ENCODE measurements at regions not wholly inside any gene's neighbourhood (a gene's known extent, or its start where the extent isn't known, plus 50 kb on each side); places are given as distances from the start of the nearest gene placed in this dataset.

GRCh38 chr1:98331243-98331642 lies 330.3 kb upstream of the SNX7 start:
- POLR2A ChIA-PET = no interaction called here
- no peak for DNase-seq (ENCODE audit: low read depth)
- CTCF ChIA-PET = no interaction called here
- no peaks in the 10 kb centered on the region for H3K36me3 ChIP-seq (ENCODE audit: control insufficient read depth, insufficient read depth, low read length)
- H3K27me3 ChIP-seq (ENCODE audit: control insufficient read depth, insufficient read depth, low read length) = no peaks in the 10 kb centered on the region
- TF ChIP-seq CTCF (IDR thresholded peaks at IDR 0.05; ENCODE audit: insufficient read depth, low read depth, low read length) = no peak
- H3K4me3 ChIP-seq (ENCODE audit: low read depth, low read length) = no peak overlapping the region

GRCh38 chr1:98330224-98330623 lies 331.3 kb upstream of the SNX7 start:
- no peaks in the 10 kb centered on the region for H3K27me3 ChIP-seq (ENCODE audit: control insufficient read depth, insufficient read depth, low read length)
- H3K36me3 ChIP-seq (ENCODE audit: control insufficient read depth, insufficient read depth, low read length) = no peaks in the 10 kb centered on the region
- POLR2A ChIA-PET = no interaction called here
- H3K4me3 ChIP-seq (ENCODE audit: low read depth, low read length) = no peak overlapping the region
- no peak for TF ChIP-seq CTCF (IDR thresholded peaks at IDR 0.05; ENCODE audit: insufficient read depth, low read depth, low read length)
- no peak for DNase-seq (ENCODE audit: low read depth)
- CTCF ChIA-PET = interaction anchor here (0.6 kb wide), 1 partner anchor 57 kb away, joined by 4 read pairs; no protein-coding TSS in a partner anchor

- Histone ChIP-seq H3K36me3 (ENCODE audit: control insufficient read depth, insufficient read depth, low read length) (no peaks in the 10 kb centered on the region), H3K27me3 (ENCODE audit: control insufficient read depth, insufficient read depth, low read length) (no peaks in the 10 kb centered on the region), H3K4me3 (ENCODE audit: low read depth, low read length) (no peak overlapping the region)
- CTCF ChIA-PET = interaction anchor here (1.7 kb wide), 1 partner anchor 11 kb away, joined by 5 read pairs; no protein-coding TSS in a partner anchor
- POLR2A ChIA-PET = no interaction called here
- no peak for TF ChIP-seq CTCF (IDR thresholded peaks at IDR 0.05; ENCODE audit: insufficient read depth, low read depth, low read length)
- no peak for DNase-seq (ENCODE audit: low read depth)
Observed at GRCh38 chr1:98328855-98329254, 332.7 kb upstream of the SNX7 start.

GRCh38 chr1:98327220-98327861 lies 334.2 kb upstream of the SNX7 start:
- DNase-seq (ENCODE audit: low read depth) = peak; percentile 34
- no peaks in the 10 kb centered on the region for H3K36me3 ChIP-seq (ENCODE audit: control insufficient read depth, insufficient read depth, low read length)
- POLR2A ChIA-PET = no interaction called here

More at GRCh38 chr1:98327220-98327861, 334.2 kb upstream of the SNX7 start:
- no peak for TF ChIP-seq CTCF (IDR thresholded peaks at IDR 0.05; ENCODE audit: insufficient read depth, low read depth, low read length)
- Histone ChIP-seq H3K27me3 (ENCODE audit: control insufficient read depth, insufficient read depth, low read length) (no peaks in the 10 kb centered on the region), H3K4me3 (ENCODE audit: low read depth, low read length) (no peak overlapping the region)
- CTCF ChIA-PET = interaction anchor here (0.6 to 1.7 kb wide), 5 partner anchors 13 to 1632 kb away, joined by 3 to 5 read pairs (median 3); no protein-coding TSS in a partner anchor
